Neural cell (in vitro differentiated cells): ENCODE measurements at regions not wholly inside any gene's neighbourhood (a gene's known extent, or its start where the extent isn't known, plus 50 kb on each side); places are given as distances from the start of the nearest gene placed in this dataset.

Experiments
- EP300 ChIP-seq: fragments of 450-650 bp; conservative IDR thresholded peaks from 2 replicates; pipeline ENCODE4 v1.6.1; 2014; ENCODE audit warnings: antibody characterized with exemption, mild to moderate bottlenecking, moderate library complexity; ENCODE audit not compliant: poor library complexity, severe bottlenecking
- POLR2AphosphoS5 ChIP-seq: IDR thresholded peaks from 2 replicates; pipeline ENCODE4 v1.6.1; 2012

DNA sequence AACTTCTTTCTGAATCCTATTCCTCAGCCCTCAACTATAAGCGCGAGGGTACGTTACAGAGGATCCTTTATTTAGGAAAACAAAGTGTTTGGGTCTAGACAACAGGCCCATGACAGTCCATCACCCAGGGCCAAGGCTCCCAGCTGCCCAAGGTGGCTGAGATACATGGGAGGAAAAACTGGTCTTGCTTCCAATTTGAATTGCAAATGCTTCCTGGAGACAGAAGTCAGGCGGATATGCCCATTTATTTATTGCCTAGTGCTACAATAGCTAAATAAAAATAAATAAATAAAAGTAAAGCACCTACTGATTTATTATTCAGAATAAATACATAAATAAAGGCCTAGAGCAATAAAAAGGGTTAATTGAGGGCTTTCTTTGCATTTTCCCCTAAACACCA, 248.7 kb downstream of the DHX15 start:
- TF ChIP-seq POLR2AphosphoS5 (no peak), EP300 (no peak)
